ENCODE measurements at regions not wholly inside any gene's neighbourhood (a gene's known extent, or its start where the extent isn't known, plus 50 kb on each side); places are given as distances from the start of the nearest gene placed in this dataset.

DNA sequence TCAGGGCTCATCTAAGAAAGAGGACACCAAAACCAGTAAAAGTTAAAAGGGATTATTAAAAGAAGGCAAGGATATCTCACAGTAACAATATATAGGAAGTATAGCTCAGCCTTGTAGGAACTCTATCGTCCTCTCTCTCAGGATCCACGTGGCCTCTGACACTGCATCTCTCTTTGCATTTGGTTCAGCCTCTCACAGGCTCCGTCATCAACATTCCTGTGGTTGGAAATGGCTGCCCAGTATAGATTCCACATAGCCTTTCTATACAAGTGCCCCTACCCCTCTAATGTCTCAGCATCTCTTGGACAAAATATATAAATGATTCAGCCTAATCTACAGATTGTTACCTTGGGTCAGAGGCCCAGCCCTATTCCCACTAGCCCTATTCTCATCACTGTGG is 101.3 kb upstream of the DBX1 start:
- ChIA-PET POLR2A (no interaction called here), CTCF (no interaction called here)
- no peak for DNase-seq
- 87% methylated on average over 3 of the region's 3 CpGs for WGBS (ENCODE audit: insufficient coverage)
- no peaks in the 10 kb centered on the region for H3K36me3 ChIP-seq (ENCODE audit: control insufficient read depth in 4 of 4, insufficient read depth in 4 of 4, low read length in 3 of 4)
- H3K27me3 ChIP-seq (replicated peaks in 2 of 5; ENCODE audit: control insufficient read depth in 4 of 5, insufficient read depth in 5 of 5, low read length in 4 of 5), result peaks cover 0 to 8% (median 2%) of the 10 kb centered on the region in 5 experiments
- no peak overlapping the region for H3K4me3 ChIP-seq (ENCODE audit: control insufficient read depth in 1 of 7, extremely low read depth in 1 of 7, insufficient read depth in 4 of 7, low read depth in 2 of 7, low read length in 6 of 7)
- no peaks in the 10 kb centered on the region for H3K9me3 ChIP-seq (ENCODE audit: control extremely low read depth in 1 of 5, control insufficient read depth in 4 of 5, insufficient read depth in 2 of 5, low read depth in 1 of 5, low read length in 4 of 5)
- no peaks in the 10 kb centered on the region for H3K4me1 ChIP-seq (ENCODE audit: control extremely low read depth in 1 of 4, control insufficient read depth in 4 of 4, insufficient read depth in 4 of 4, low read length in 3 of 4)
- no peak overlapping the region for H3K27ac ChIP-seq (ENCODE audit: insufficient read depth in 1 of 2, low read depth in 1 of 2, low read length in 2 of 2, poor library complexity in 1 of 2, severe bottlenecking in 2 of 2)

DNA sequence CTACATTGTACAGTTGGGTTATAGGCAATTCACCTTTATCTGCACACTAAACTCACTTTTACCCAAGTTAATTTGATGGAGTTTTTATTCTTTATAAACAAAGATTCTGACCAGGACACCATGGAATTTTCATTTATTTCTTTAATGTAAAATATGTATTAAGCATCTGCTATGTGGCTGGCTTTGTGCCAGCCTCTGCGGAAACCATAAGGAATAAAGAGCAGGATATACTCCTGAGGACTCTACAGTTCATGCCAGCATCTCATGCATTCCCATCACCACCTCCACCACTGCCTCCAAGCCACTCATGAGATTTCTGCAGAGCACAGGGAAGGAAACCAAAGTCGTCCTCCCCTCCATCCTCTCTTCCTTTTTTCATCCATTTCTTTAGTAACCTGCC is 100.0 kb upstream of the DBX1 start:
- ChIA-PET POLR2A (no interaction called here), CTCF (no interaction called here)
- Histone ChIP-seq H3K36me3 (ENCODE audit: control insufficient read depth in 4 of 4, insufficient read depth in 4 of 4, low read length in 3 of 4) (no peaks in the 10 kb centered on the region), H3K4me1 (ENCODE audit: control extremely low read depth in 1 of 4, control insufficient read depth in 4 of 4, insufficient read depth in 4 of 4, low read length in 3 of 4) (no peaks in the 10 kb centered on the region), H3K9me3 (ENCODE audit: control extremely low read depth in 1 of 5, control insufficient read depth in 4 of 5, insufficient read depth in 2 of 5, low read depth in 1 of 5, low read length in 4 of 5) (no peaks in the 10 kb centered on the region), H3K27me3 (replicated peaks in 2 of 5; ENCODE audit: control insufficient read depth in 4 of 5, insufficient read depth in 5 of 5, low read length in 4 of 5) (peaks cover 0 to 8% (median 2%) of the 10 kb centered on the region in 5 experiments), H3K27ac (ENCODE audit: insufficient read depth in 1 of 2, low read depth in 1 of 2, low read length in 2 of 2, poor library complexity in 1 of 2, severe bottlenecking in 2 of 2) (no peak overlapping the region), H3K4me3 (ENCODE audit: control insufficient read depth in 1 of 7, extremely low read depth in 1 of 7, insufficient read depth in 4 of 7, low read depth in 2 of 7, low read length in 6 of 7) (no peak overlapping the region)
- 40% methylated on average over 1 of the region's 2 CpGs for WGBS (ENCODE audit: insufficient coverage)
- DNase-seq, result no peak

DNA sequence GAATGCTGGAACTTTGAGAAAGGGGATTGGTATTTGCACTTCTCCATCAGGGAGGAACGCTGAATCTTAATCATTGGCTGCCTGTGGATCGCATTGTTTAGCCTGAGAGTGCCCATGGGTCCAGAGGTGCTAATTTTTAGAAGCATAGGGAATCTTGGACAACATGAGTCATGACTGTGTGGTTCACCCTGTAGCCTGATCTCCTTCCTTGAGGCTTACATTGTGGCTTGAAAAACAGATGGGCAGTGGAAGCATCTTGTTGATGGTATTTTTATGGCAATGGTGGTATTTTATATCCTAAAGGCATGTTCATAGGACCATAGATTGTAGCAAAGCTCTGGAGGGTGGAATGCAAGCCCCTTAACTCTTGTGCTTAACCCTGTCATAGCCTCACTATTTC is 99.2 kb upstream of the DBX1 start:
- no peak overlapping the region for H3K27ac ChIP-seq (ENCODE audit: insufficient read depth in 1 of 2, low read depth in 1 of 2, low read length in 2 of 2, poor library complexity in 1 of 2, severe bottlenecking in 2 of 2)
- H3K4me1 ChIP-seq (ENCODE audit: control extremely low read depth in 1 of 4, control insufficient read depth in 4 of 4, insufficient read depth in 4 of 4, low read length in 3 of 4), result no peaks in the 10 kb centered on the region
- peaks cover 0 to 11% (median 3%) of the 10 kb centered on the region in 5 experiments for H3K27me3 ChIP-seq (replicated peaks in 2 of 5; ENCODE audit: control insufficient read depth in 4 of 5, insufficient read depth in 5 of 5, low read length in 4 of 5)
- WGBS (ENCODE audit: insufficient coverage), result 96% methylated on average over 2 of the region's 2 CpGs
- ChIA-PET POLR2A (no interaction called here), CTCF (no interaction called here)
- H3K9me3 ChIP-seq (ENCODE audit: control extremely low read depth in 1 of 5, control insufficient read depth in 4 of 5, insufficient read depth in 2 of 5, low read depth in 1 of 5, low read length in 4 of 5), result no peaks in the 10 kb centered on the region
- H3K36me3 ChIP-seq (ENCODE audit: control insufficient read depth in 4 of 4, insufficient read depth in 4 of 4, low read length in 3 of 4), result no peaks in the 10 kb centered on the region
- no peak overlapping the region for H3K4me3 ChIP-seq (ENCODE audit: control insufficient read depth in 1 of 7, extremely low read depth in 1 of 7, insufficient read depth in 4 of 7, low read depth in 2 of 7, low read length in 6 of 7)
- DNase-seq, result no peak

DNA sequence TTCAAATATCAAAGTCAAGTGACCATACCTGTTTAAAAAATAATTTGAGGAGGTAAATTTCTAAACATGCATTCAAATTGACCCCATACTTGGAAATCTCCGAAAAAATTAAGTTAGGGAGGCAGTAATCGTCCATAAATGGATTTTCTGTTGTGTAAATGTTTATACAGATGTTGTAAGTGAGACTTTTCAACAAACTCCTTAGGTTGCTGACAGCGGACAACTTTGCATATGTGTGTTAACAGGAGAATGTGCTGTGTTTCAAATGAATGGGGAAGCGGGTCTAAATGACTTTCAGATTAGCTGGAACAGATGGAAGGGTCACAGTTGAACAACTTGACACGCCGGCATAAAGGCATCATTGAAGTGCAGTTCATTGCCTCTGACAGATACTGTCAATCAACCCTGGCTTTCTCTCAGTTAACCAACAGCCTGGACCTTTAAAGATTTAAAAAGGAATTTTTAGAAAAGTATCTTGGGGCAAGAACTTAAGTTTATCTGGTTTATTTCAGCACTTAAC is 98.2 kb upstream of the DBX1 start:
- Histone ChIP-seq H3K27ac (ENCODE audit: insufficient read depth in 1 of 2, low read depth in 1 of 2, low read length in 2 of 2, poor library complexity in 1 of 2, severe bottlenecking in 2 of 2) (no peak overlapping the region), H3K4me3 (ENCODE audit: control insufficient read depth in 1 of 7, extremely low read depth in 1 of 7, insufficient read depth in 4 of 7, low read depth in 2 of 7, low read length in 6 of 7) (no peak overlapping the region), H3K4me1 (ENCODE audit: control extremely low read depth in 1 of 4, control insufficient read depth in 4 of 4, insufficient read depth in 4 of 4, low read length in 3 of 4) (no peaks in the 10 kb centered on the region), H3K9me3 (ENCODE audit: control extremely low read depth in 1 of 5, control insufficient read depth in 4 of 5, insufficient read depth in 2 of 5, low read depth in 1 of 5, low read length in 4 of 5) (peaks cover 0 to under 1% (median 0%) of the 10 kb centered on the region in 5 experiments), H3K36me3 (ENCODE audit: control insufficient read depth in 4 of 4, insufficient read depth in 4 of 4, low read length in 3 of 4) (no peaks in the 10 kb centered on the region), H3K27me3 (replicated peaks in 2 of 5; ENCODE audit: control insufficient read depth in 4 of 5, insufficient read depth in 5 of 5, low read length in 4 of 5) (peaks cover 0 to 10% (median 7%) of the 10 kb centered on the region in 5 experiments)
- no peak for DNase-seq
- POLR2A ChIA-PET, result no interaction called here
- WGBS (ENCODE audit: insufficient coverage), result 94% methylated on average over 6 of the region's 6 CpGs
- CTCF ChIA-PET, result no interaction called here

DNA sequence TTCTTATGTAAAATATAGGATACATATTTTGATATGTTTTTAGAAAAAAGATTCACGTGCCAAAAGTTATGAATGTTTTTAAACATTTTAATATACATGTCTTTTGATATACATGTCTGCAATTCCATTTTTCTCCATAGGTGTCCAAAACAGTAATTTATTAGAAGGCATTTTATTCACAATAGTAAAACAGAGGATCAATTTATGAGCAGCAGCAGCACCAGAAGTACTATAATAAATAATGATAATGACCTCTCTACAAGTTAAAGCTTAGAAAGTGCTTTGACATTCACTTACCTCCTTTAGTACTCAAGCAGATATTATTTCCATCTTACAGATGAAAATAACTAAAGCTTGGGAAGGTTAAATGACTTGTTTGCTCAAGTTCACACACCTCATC is 96.7 kb upstream of the DBX1 start:
- no peaks in the 10 kb centered on the region for H3K36me3 ChIP-seq (ENCODE audit: control insufficient read depth in 4 of 4, insufficient read depth in 4 of 4, low read length in 3 of 4)
- H3K27ac ChIP-seq (ENCODE audit: insufficient read depth in 1 of 2, low read depth in 1 of 2, low read length in 2 of 2, poor library complexity in 1 of 2, severe bottlenecking in 2 of 2), result no peak overlapping the region
- no peaks in the 10 kb centered on the region for H3K4me1 ChIP-seq (ENCODE audit: control extremely low read depth in 1 of 4, control insufficient read depth in 4 of 4, insufficient read depth in 4 of 4, low read length in 3 of 4)
- no CpG with 5 or more reads among the region's 1 CpG for WGBS (ENCODE audit: insufficient coverage)
- H3K27me3 ChIP-seq (replicated peaks in 2 of 5; ENCODE audit: control insufficient read depth in 4 of 5, insufficient read depth in 5 of 5, low read length in 4 of 5), result peaks cover 0 to 10% (median 8%) of the 10 kb centered on the region in 5 experiments
- ChIA-PET CTCF (no interaction called here), POLR2A (no interaction called here)
- H3K9me3 ChIP-seq (ENCODE audit: control extremely low read depth in 1 of 5, control insufficient read depth in 4 of 5, insufficient read depth in 2 of 5, low read depth in 1 of 5, low read length in 4 of 5), result peaks cover 0 to 2% (median 0%) of the 10 kb centered on the region in 5 experiments
- H3K4me3 ChIP-seq (ENCODE audit: control insufficient read depth in 1 of 7, extremely low read depth in 1 of 7, insufficient read depth in 4 of 7, low read depth in 2 of 7, low read length in 6 of 7), result no peak overlapping the region
- no peak for DNase-seq

DNA sequence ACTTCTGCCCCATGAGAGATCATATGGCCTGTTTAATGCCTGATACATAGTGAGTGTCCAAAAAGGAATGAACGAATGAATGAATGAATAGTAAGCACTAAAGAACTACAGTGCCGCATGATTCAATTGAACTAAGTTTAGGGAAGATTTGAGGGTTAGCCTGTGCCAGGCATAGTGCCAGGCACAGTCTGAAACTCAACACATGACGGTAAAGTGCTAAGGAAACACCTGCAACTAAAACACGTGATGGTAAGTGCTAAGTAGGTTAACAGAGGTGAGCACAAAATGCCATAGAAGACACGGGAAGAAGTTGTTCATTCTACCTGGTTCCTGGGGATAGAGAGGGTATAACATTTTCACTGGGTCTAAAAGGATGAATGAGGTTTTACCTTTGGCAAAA is 93.5 kb upstream of the DBX1 start:
- POLR2A ChIA-PET, result no interaction called here
- Histone ChIP-seq H3K27me3 (replicated peaks in 2 of 5; ENCODE audit: control insufficient read depth in 4 of 5, insufficient read depth in 5 of 5, low read length in 4 of 5) (peaks cover 0 to 10% (median 6%) of the 10 kb centered on the region in 5 experiments), H3K4me3 (ENCODE audit: control insufficient read depth in 1 of 7, extremely low read depth in 1 of 7, insufficient read depth in 4 of 7, low read depth in 2 of 7, low read length in 6 of 7) (no peak overlapping the region), H3K36me3 (ENCODE audit: control insufficient read depth in 4 of 4, insufficient read depth in 4 of 4, low read length in 3 of 4) (no peaks in the 10 kb centered on the region), H3K9me3 (ENCODE audit: control extremely low read depth in 1 of 5, control insufficient read depth in 4 of 5, insufficient read depth in 2 of 5, low read depth in 1 of 5, low read length in 4 of 5) (peaks cover 0 to 2% (median 0%) of the 10 kb centered on the region in 5 experiments), H3K4me1 (ENCODE audit: control extremely low read depth in 1 of 4, control insufficient read depth in 4 of 4, insufficient read depth in 4 of 4, low read length in 3 of 4) (no peaks in the 10 kb centered on the region), H3K27ac (ENCODE audit: insufficient read depth in 1 of 2, low read depth in 1 of 2, low read length in 2 of 2, poor library complexity in 1 of 2, severe bottlenecking in 2 of 2) (no peak overlapping the region)
- WGBS (ENCODE audit: insufficient coverage), result 88% methylated on average over 5 of the region's 5 CpGs
- CTCF ChIA-PET, result no interaction called here
- DNase-seq, result no peak

DNA sequence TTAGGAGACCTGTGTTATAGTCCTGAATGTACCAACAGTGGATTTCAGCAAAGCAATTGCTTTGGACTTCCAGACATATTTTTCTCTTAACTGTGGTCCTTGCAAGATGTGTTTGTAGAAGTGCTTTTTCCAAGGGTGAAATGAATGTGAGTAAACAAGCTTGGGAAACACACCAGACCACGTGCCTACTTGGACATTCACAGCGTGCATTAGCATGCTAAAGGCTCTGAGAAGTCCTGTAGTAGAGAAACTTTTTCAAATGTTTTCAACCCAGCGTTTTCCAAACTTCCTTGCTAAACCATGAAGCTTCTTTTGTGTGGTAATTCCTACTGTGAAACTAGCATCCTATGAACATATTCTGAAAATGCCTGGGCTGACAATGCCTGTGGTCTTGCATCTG is 91.2 kb upstream of the DBX1 start:
- WGBS (ENCODE audit: insufficient coverage), result 71% methylated on average over 3 of the region's 3 CpGs
- Histone ChIP-seq H3K36me3 (ENCODE audit: control insufficient read depth in 4 of 4, insufficient read depth in 4 of 4, low read length in 3 of 4) (no peaks in the 10 kb centered on the region), H3K27me3 (replicated peaks in 2 of 5; ENCODE audit: control insufficient read depth in 4 of 5, insufficient read depth in 5 of 5, low read length in 4 of 5) (peaks cover 0 to 18% (median 7%) of the 10 kb centered on the region in 5 experiments), H3K4me3 (ENCODE audit: control insufficient read depth in 1 of 7, extremely low read depth in 1 of 7, insufficient read depth in 4 of 7, low read depth in 2 of 7, low read length in 6 of 7) (no peak overlapping the region), H3K9me3 (ENCODE audit: control extremely low read depth in 1 of 5, control insufficient read depth in 4 of 5, insufficient read depth in 2 of 5, low read depth in 1 of 5, low read length in 4 of 5) (peaks cover 0 to 2% (median 0%) of the 10 kb centered on the region in 5 experiments), H3K4me1 (ENCODE audit: control extremely low read depth in 1 of 4, control insufficient read depth in 4 of 4, insufficient read depth in 4 of 4, low read length in 3 of 4) (no peaks in the 10 kb centered on the region), H3K27ac (ENCODE audit: insufficient read depth in 1 of 2, low read depth in 1 of 2, low read length in 2 of 2, poor library complexity in 1 of 2, severe bottlenecking in 2 of 2) (no peak overlapping the region)
- ChIA-PET CTCF (no interaction called here), POLR2A (no interaction called here)
- DNase-seq, result no peak
